SK-N-MC (cell line): ENCODE measurements at regions not wholly inside any gene's neighbourhood (a gene's known extent, or its start where the extent isn't known, plus 50 kb on each side); places are given as distances from the start of the nearest gene placed in this dataset.

ENCODE experiments used
- EZH2 ChIP-seq: fragments of 200-600 bp; sonication (generic); IDR thresholded peaks from one replicate; pipeline ENCODE4 v1.6.1; 2017; ENCODE audit warnings: antibody characterized with exemption
- FOXP2 ChIP-seq: optimal IDR thresholded peaks from 2 replicates; pipeline ENCODE3; 2011; ENCODE audit warnings: mild to moderate bottlenecking, moderate library complexity; ENCODE audit not compliant: insufficient read depth; ENCODE audit errors: extremely low read length, control extremely low read depth
- POLR2AphosphoS5 ChIP-seq: IDR thresholded peaks from 2 replicates; pipeline ENCODE4 v1.6.1; 2012; ENCODE audit warnings: mild to moderate bottlenecking, low read depth, low read length, borderline replicate concordance

GRCh38 chr2:144146076-144146475, 373.8 kb downstream of the ZEB2 start:
- TF ChIP-seq EZH2 (no peak), POLR2AphosphoS5 (no peak), FOXP2 (no peak)
